T47D (cell line): ENCODE measurements at regions not wholly inside any gene's neighbourhood (a gene's known extent, or its start where the extent isn't known, plus 50 kb on each side); places are given as distances from the start of the nearest gene placed in this dataset.
A peak's percentile ranks its signal among the peaks of the same experiment; 100 is the strongest.
"Not testable (repeated sequence)": the region's sequence is repeated elsewhere in the genome, so short reads cannot be mapped to it uniquely, and the experiment has no call there.

Source experiments
- DNase-seq, 2 experiments: peaks; one replicate each; pipeline versions ENCODE4 v3.0.0 to v3.0.0-alpha.2; 2011 to 2012; ENCODE audit warnings: low read depth in 1 of 2, low spot score in 1 of 2
- JUND ChIP-seq: IDR thresholded peaks from 2 replicates; pipeline ENCODE4 v1.6.1; 2012; ENCODE audit warnings: low read depth
- in situ Hi-C: cut with HindIII; loops from 2 replicates; pipeline ENCODE4 v1.10.0; 2016; ENCODE audit warnings: low sequenced_read_pairs, low pct_unique_long_range_greater_than_20kb

DNA sequence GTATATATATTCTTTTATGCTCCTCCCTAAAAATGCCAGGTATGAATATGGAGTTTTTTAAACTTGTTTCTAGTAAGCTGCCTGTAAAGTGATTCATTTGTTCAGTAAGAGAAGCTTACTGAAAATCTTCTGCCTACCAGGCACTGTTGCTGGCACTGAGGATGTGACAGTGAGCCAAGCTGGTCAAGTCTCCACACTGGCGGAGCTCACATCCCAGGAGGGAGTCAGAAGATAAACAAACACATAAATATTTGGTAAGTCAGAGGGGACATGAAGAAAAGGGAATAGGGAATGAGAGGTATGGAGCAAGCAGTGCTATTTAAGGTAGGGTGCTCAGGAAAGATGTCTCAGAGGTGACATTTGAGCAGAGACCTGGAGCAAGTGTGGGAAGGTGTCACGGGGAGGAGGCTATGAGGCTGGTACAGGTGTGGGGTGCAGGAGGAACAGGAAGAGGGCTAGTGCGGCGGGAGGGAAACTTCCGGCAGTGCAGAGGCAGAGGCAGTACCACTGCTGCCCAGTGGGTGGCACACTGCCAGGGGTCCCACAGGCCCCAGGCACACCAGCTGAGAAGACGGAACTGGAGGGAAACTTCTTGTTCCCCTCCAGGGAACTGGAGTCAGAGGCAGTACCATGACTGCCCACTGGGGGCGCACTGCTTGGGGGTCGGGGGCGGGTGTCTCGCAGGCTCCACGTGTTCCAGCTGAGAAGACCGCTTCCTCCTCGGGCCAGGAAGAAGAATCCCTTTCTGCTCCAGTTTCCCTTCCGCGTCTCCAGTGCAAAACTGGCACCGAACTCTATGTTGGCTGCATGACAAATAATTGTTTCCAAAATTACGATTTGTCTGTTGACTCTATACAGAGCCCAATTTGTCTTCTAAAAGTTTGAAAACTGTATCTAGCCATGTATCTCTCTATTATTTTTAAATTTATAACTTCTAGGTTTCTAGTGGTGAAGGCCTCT lies 161.0 kb downstream of the TEX36 start:
- DNase-seq, result peak in 1 of 2 experiments; percentile 13
- in situ Hi-C loops, result no loop called here
- TF ChIP-seq JUND, result no peak

DNA sequence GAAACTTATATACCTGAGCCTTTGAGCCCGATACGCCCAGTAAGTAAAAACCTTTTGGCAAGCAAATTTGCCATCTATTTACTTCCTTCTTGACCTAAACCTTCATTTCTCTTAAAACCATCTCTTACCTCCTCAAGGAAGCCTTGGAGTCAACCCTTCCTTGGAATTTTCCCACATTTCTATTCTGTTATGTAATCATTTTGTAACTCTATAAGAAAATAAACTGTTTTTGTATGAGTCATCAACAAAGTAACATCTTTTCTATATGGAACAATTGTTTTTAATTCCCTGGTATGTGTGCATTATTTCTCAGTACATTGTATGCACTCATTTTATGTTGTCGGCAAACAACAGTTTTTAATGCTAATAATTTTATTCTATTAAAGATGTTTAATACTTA lies 162.0 kb downstream of the TEX36 start:
- TF ChIP-seq JUND, result no peak
- in situ Hi-C loops, result no loop called here
- DNase-seq, result no peak

DNA sequence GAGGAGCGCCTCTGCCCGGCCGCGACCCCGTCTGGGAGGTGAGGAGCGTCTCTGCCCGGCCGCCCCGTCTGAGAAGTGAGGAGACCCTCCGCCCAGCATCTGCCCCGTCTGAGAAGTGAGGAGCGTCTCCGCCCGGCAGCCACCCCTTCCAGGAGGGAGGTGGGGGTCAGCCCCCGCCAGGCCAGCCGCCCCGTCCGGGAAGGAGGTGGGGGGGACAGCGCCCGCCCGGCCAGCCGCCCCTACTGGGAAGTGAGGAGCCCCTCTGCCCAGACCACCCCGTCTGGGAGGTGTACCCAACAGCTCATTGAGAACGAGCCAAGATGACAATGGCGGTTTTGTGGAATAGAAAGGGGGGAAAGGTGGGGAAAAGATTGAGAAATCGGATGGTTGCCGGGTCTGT lies 164.6 kb downstream of the TEX36 start:
- DNase-seq, in situ Hi-C loops: not testable (repeated sequence)

DNA sequence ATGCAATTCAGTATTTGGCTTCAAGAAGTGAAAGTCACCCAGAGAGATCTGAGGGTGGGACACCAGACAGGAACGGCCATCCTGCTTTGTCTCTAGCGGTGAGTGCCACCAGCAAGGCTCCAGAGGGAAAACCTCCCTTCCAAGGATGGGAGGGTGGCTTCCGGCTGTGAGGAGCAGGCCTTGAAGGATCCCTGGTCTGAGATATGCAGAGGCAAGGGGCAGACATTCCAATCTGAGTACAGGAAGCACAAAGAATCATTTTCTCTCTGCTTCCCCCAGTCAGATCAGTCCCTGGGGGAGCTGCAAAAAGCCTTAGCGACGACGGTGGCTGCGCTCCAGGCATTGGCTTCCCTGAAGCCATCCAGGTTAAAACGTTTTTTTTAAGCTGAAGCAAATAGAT lies 167.4 kb downstream of the TEX36 start:
- in situ Hi-C loops, result no loop called here
- DNase-seq, result no peak
- no peak for TF ChIP-seq JUND

DNA sequence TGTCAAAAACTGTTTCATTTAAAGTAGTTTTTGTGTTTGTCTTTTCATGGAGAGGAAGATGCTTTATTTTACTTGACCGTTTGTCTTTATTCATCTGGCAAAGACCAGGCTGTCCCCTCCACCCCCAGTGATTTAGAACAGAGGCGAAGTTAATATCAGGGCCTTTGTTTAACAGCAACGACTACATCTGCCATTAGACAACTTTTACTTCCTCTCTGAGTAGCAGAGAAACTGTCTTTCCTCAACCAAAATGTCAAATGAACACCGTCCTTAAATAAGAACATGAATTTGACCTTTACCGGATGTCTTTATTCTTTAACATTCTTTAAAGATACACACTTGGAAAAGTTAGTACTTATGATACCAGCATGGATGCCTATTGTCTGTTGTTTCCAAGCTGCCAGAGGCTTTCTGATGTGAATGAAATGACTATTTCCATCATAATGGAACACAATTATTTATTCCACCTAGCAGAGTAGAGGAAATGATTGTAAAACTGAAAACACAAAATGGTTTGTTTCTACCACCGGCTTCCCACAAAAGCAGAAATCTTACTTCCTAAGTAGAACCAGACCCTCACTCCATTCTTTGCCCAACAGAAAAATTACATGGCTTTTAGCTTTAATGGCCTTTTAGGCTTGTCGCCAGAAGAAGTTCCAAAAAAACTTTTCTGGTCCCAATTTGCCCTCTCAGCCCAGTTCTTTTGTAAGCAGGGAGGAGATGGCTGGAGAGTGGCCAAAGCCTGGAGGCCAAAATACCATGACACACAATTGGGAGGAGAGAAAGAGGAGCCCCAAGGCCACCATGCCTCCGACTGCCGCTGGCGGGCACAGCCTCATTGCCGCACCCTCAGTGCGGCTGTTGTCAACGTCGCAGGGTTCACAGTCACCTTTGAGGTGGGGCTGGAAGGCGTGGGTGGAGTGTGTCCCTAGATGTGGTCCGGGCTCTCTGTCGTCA lies 168.5 kb downstream of the TEX36 start:
- TF ChIP-seq JUND, result no peak
- DNase-seq, result no peak
- in situ Hi-C loops, result no loop called here

DNA sequence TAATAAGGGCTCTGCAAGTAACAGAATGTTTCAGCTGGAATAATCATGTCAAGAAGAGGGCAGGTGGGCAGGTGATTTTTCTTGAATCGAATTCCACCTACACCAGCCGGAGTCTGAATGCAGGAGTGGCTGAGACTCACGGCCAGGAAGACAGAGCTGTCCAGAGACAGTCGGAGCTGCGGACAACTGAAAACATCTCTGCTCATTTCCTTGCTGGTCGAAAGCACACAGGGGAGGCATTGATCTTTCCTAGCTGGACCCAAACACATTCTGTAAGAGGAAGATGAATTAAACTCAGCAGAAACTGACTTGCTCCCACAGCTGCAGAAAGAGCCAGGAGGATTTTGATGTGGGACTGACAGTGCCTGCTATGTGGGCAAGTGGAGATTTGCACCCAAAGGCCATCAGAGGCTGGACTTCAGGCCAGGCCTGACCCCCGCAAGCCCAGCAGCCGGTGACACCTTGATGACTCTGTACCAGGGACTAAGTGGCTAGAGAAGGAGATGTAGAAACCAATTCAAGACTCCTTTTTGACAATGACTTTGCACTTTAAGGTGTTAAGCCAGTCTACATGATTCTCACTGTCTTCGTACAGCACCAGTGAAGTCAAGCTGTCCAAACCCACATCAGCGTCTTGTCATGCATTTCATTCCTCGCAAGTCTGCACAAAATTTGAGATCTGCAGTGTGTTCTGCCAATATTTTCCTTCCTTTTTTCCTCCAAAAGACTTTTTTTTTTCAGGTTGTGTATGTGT lies 169.4 kb downstream of the TEX36 start:
- in situ Hi-C loops, result no loop called here
- no peak for TF ChIP-seq JUND
- no peak for DNase-seq

DNA sequence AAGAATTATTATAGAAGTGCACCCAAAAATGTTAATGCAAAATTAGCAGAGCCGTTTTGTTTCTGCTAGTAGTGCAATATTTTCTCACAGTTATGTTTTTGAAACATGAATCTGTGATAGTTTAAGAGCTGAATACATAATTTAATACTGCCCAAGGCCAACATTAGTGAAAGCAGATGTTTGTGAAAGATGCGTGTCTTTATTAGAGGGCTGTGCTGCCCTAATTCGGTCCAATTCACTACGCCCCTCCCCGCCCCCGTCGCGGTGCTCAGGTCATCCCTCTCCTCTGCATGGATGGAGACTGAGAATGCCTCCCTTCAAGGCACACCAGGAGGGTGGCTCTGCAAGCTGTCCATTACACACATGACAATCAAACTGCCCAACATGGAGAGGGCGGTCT lies 172.0 kb downstream of the TEX36 start:
- DNase-seq, result no peak
- TF ChIP-seq JUND, result no peak
- in situ Hi-C loops, result no loop called here

DNA sequence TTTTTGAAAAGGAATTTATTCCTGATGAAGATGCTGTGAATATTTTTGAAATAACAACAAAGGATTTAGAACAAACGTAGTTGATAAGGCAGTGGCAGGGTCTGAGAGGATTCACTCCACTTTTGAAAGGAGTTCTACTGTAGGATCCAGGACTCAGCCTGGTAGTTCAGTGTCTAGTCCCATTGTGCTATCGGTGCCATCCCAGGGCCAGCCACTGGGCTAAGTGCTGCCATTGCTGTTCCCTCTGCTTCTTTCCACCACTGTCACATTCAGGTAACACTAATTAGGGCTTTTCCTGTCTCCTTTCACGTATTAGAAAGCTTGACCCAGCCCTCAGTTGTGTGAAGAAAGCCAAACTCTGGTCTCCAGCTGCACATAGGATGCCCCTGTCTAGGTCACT lies 177.3 kb downstream of the TEX36 start:
- in situ Hi-C loops, result no loop called here
- DNase-seq, result no peak
- no peak for TF ChIP-seq JUND

DNA sequence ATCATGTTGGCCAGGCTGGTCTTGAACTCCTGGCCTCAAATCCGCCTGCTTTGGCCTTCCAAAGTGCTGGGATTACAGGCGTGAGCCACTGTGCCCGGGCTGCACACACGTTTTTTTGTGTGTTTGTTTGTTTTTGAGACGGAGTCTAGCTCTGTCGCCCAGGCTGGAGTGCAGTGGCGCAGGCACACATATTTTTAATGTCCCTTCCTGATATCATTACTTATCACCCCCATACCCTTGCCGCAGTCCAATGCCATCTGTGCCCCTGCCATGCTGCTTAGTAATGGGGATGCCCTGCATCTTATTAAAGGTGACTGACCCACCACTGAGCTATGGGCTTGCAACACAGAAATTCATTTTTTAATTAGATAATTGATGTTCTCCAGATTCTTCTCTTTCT lies 180.7 kb downstream of the TEX36 start:
- in situ Hi-C loops, result no loop called here
- no peak for TF ChIP-seq JUND
- DNase-seq, result no peak

DNA sequence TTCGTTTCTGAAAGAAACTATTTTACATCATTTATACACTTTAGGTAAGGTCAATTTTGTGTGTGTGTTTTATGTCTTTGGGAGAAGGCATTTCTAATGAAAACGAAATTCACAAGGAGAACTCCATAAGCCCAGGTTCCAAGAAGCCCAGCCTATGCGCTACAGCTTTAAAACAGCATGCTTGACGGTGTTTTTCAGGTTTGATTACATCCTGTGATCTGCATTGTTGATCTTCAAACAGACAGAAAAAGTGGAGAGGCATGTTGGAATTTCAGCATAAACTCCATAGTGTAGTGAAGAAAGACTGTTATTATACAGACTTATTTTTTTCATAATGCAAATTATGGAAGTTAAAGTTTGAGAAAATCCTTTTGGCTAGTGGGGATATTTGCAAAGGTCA lies 187.6 kb downstream of the TEX36 start:
- DNase-seq, result peak in 1 of 2 experiments; percentile 77
- in situ Hi-C loops, result no loop called here
- TF ChIP-seq JUND, result no peak

DNA sequence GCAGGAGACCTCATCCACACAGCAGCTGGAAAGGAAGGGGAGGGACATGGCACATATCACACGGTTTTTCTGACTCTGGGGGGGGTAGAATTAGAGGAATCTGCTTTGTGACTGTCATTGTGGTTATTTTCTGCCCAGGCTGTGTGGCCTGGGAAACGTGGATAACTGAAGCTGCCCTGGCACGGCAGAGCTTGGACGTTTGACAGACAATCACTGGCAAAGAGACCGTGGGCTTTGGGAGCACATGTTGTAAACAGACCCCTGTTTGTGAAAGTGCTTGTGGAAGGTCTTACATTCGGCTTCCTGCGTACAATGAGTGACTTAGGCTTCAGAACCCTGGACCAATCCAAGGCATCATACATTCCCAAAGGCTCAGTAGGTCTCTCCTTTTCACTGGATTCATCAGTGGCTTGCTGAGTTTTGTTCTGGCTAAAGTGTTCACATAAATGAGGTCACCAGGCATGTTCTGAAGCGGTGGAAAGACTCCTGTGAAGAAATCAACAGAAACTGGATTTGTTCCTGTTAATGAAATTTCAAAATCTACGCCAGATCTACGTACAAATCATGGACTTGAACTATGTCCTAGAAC lies 188.2 kb downstream of the TEX36 start:
- DNase-seq, result no peak
- TF ChIP-seq JUND, result no peak
- in situ Hi-C loops, result no loop called here

DNA sequence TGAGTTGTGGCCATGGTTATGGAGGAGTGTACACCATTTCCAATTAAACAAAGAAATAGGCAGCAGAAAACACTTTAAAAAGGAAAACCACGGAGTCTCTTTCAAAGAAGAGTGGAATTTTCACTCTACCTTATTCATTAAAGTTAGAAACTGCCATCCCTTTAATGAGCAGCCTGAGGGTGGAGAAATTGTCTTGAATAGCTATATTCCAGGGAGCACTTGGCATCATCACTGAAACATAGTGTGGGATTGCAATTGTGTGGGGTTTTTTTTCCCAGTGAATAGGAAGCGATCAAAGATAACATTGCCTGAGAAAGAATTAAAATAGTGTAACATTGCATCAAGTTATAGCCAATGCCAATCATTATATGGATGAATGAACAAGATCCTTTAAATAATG lies 191.6 kb downstream of the TEX36 start:
- DNase-seq, result no peak
- no peak for TF ChIP-seq JUND
- in situ Hi-C loops, result no loop called here
